HEK293 (cell line): ENCODE measurements at regions not wholly inside any gene's neighbourhood (a gene's known extent, or its start where the extent isn't known, plus 50 kb on each side); places are given as distances from the start of the nearest gene placed in this dataset.

ENCODE experiments used
- CTCF ChIA-PET: fragments of 350-600 bp; formaldehyde crosslinking; extraction: SDS; loops from one replicate; lab custom pipeline; 2021; ENCODE audit warnings: antibody characterized with exemption; lab: Yijun Ruan, JAX
- POLR2A ChIA-PET: fragments of 300-600 bp; formaldehyde crosslinking; extraction: SDS; loops from one replicate; lab custom pipeline; 2020; ENCODE audit warnings: antibody characterized with exemption, inconsistent platforms; lab: Yijun Ruan, JAX
- H3K27ac ChIP-seq: fragments of 200-500 bp; sonication (Bioruptor generic); 2 replicates; pipeline ENCODE4 v1.5.1; 2014; ENCODE audit warnings: low read depth, low read length, control low read depth, inconsistent platforms; ENCODE audit errors: extremely low read depth
- H3K36me3 ChIP-seq, 2 experiments: fragments of 200-500 bp in 1 of 2; sonication (Bioruptor generic) in 1 of 2; 1 replicate in 1 of 2; 2 replicates in 1 of 2; pipeline ENCODE4 v1.5.1; 2014 to 2017; ENCODE audit warnings: inconsistent platforms in 2 of 2, low read length in 2 of 2; ENCODE audit not compliant: control insufficient read depth in 2 of 2, insufficient read depth in 1 of 2
- H3K4me1 ChIP-seq: fragments of 200-500 bp; sonication (Bioruptor generic); 2 replicates; pipeline ENCODE4 v1.5.1; 2014; ENCODE audit warnings: mild to moderate bottlenecking, low read length, inconsistent platforms; ENCODE audit not compliant: control insufficient read depth, insufficient read depth
- H3K4me3 ChIP-seq: 2 replicates; pipeline ENCODE4 v1.5.1; 2011; ENCODE audit warnings: low read depth, mild to moderate bottlenecking, control low read depth, low read length, moderate library complexity
- H3K9me3 ChIP-seq: fragments of 200-500 bp; sonication (Bioruptor generic); 2 replicates; pipeline ENCODE4 v1.5.1; 2014; ENCODE audit warnings: low read depth, low read length, inconsistent platforms; ENCODE audit not compliant: control insufficient read depth, insufficient read depth
- GLI2 ChIP-seq: fragments of 450-650 bp; formaldehyde crosslinking; IDR thresholded peaks from 2 replicates; pipeline ENCODE4; 2017; ENCODE audit warnings: missing biosample characterization, missing genetic modification characterization, low read depth, borderline replicate concordance
- KLF1 ChIP-seq: fragments of 450-650 bp; formaldehyde crosslinking; IDR thresholded peaks from 2 replicates; pipeline ENCODE4 v1.5.1; 2016; ENCODE audit warnings: missing biosample characterization, missing genetic modification characterization
- KLF10 ChIP-seq: fragments of 450-650 bp; IDR thresholded peaks from 2 replicates; pipeline ENCODE4 v1.5.1; 2018; ENCODE audit warnings: missing biosample characterization, mild to moderate bottlenecking, missing genetic modification characterization
- OSR2 ChIP-seq: fragments of 450-650 bp; formaldehyde crosslinking; IDR thresholded peaks from 2 replicates; pipeline ENCODE4 v1.5.1; 2016; ENCODE audit warnings: missing biosample characterization, missing genetic modification characterization
- ZBTB48 ChIP-seq: fragments of 450-650 bp; formaldehyde crosslinking; IDR thresholded peaks from 2 replicates; pipeline ENCODE4 v1.5.1; 2016; ENCODE audit warnings: missing biosample characterization, missing genetic modification characterization
- ZFHX2 ChIP-seq: fragments of 450-650 bp; formaldehyde crosslinking; conservative IDR thresholded peaks from 2 replicates; pipeline ENCODE4 v1.5.1; 2016; ENCODE audit warnings: missing biosample characterization, missing genetic modification characterization
- ZNF112 ChIP-seq: fragments of 450-650 bp; formaldehyde crosslinking; IDR thresholded peaks from 2 replicates; pipeline ENCODE4 v1.5.0; 2017; ENCODE audit warnings: missing biosample characterization, missing genetic modification characterization
- ZNF114 ChIP-seq: fragments of 450-650 bp; formaldehyde crosslinking; IDR thresholded peaks from 2 replicates; pipeline ENCODE4 v1.5.0; 2017; ENCODE audit warnings: missing biosample characterization, missing genetic modification characterization
- ZNF16 ChIP-seq: fragments of 450-650 bp; formaldehyde crosslinking; IDR thresholded peaks from 2 replicates; pipeline ENCODE4 v1.5.1; 2016; ENCODE audit warnings: low read depth, missing biosample characterization, missing genetic modification characterization
- ZNF24 ChIP-seq: fragments of 450-650 bp; formaldehyde crosslinking; IDR thresholded peaks from 2 replicates; pipeline ENCODE4 v1.5.1; 2016; ENCODE audit warnings: missing biosample characterization, missing genetic modification characterization
- ZNF544 ChIP-seq: fragments of 450-650 bp; formaldehyde crosslinking; IDR thresholded peaks from 2 replicates; pipeline ENCODE4 v1.5.0; 2017; ENCODE audit warnings: missing biosample characterization, missing genetic modification characterization
- ZNF555 ChIP-seq: fragments of 450-650 bp; formaldehyde crosslinking; conservative IDR thresholded peaks from 2 replicates; pipeline ENCODE4 v1.5.1; 2017; ENCODE audit warnings: missing biosample characterization, mild to moderate bottlenecking, missing genetic modification characterization, inconsistent platforms
- ZNF571 ChIP-seq: fragments of 450-650 bp; formaldehyde crosslinking; IDR thresholded peaks from 2 replicates; pipeline ENCODE4 v1.5.0; 2017; ENCODE audit warnings: missing biosample characterization, missing genetic modification characterization
- ZNF623 ChIP-seq: fragments of 450-650 bp; formaldehyde crosslinking; IDR thresholded peaks from 2 replicates; pipeline ENCODE4 v1.5.1; 2016; ENCODE audit warnings: missing biosample characterization, missing genetic modification characterization
- ZNF768 ChIP-seq: fragments of 450-650 bp; formaldehyde crosslinking; IDR thresholded peaks from 2 replicates; pipeline ENCODE4 v1.5.1; 2018; ENCODE audit warnings: missing biosample characterization, mild to moderate bottlenecking, missing genetic modification characterization
- ZNF792 ChIP-seq: fragments of 450-650 bp; formaldehyde crosslinking; IDR thresholded peaks from 2 replicates; pipeline ENCODE4 v1.5.1; 2016; ENCODE audit warnings: missing biosample characterization, missing genetic modification characterization
- TF ChIP-seq, protein P1 (sequence below): fragments of 450-650 bp; formaldehyde crosslinking; optimal IDR thresholded peaks from 2 replicates; pipeline ENCODE3; 2016; ENCODE audit warnings: missing biosample characterization, mild to moderate bottlenecking, missing genetic modification characterization
- TF ChIP-seq, protein P2 (sequence below): fragments of 450-650 bp; formaldehyde crosslinking; IDR thresholded peaks from 2 replicates; pipeline ENCODE4 v1.5.1; 2016; ENCODE audit warnings: missing biosample characterization, missing genetic modification characterization
- TF ChIP-seq, protein P3 (sequence below): fragments of 450-650 bp; formaldehyde crosslinking; IDR thresholded peaks from 2 replicates; pipeline ENCODE4 v1.5.1; 2016; ENCODE audit warnings: missing biosample characterization, missing genetic modification characterization
- TF ChIP-seq, protein P4 (sequence below): fragments of 450-650 bp; formaldehyde crosslinking; IDR thresholded peaks from 2 replicates; pipeline ENCODE4 v1.5.1; 2017; ENCODE audit warnings: missing biosample characterization, missing genetic modification characterization
- TF ChIP-seq, protein P5 (sequence below): fragments of 450-650 bp; formaldehyde crosslinking; IDR thresholded peaks from 2 replicates; pipeline ENCODE4 v1.5.1; 2016; ENCODE audit warnings: missing biosample characterization, missing genetic modification characterization

GRCh38 chr6:156154896-156155295, 622.3 kb upstream of the ARID1B start:
- POLR2A ChIA-PET, result no interaction called here
- CTCF ChIA-PET, result no interaction called here
- no peaks in the 10 kb centered on the region for H3K9me3 ChIP-seq
- H3K4me1 ChIP-seq, result no peaks in the 10 kb centered on the region
- H3K27ac ChIP-seq, result no peak overlapping the region
- no peak for TF ChIP-seq OSR2 (tag by site-specific recombination)
- TF ChIP-seq, protein P1, sequence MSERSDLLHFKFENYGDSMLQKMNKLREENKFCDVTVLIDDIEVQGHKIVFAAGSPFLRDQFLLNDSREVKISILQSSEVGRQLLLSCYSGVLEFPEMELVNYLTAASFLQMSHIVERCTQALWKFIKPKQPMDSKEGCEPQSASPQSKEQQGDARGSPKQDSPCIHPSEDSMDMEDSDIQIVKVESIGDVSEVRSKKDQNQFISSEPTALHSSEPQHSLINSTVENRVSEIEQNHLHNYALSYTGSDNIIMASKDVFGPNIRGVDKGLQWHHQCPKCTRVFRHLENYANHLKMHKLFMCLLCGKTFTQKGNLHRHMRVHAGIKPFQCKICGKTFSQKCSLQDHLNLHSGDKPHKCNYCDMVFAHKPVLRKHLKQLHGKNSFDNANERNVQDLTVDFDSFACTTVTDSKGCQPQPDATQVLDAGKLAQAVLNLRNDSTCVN (tag by site-specific recombination), result no peak
- no peak for TF ChIP-seq KLF10 (tag by site-specific recombination)
- TF ChIP-seq ZNF24 (tag by site-specific recombination), result no peak
- TF ChIP-seq ZNF16, result no peak
- no peak for TF ChIP-seq ZNF112 (tag by site-specific recombination)
- TF ChIP-seq, protein P2, sequence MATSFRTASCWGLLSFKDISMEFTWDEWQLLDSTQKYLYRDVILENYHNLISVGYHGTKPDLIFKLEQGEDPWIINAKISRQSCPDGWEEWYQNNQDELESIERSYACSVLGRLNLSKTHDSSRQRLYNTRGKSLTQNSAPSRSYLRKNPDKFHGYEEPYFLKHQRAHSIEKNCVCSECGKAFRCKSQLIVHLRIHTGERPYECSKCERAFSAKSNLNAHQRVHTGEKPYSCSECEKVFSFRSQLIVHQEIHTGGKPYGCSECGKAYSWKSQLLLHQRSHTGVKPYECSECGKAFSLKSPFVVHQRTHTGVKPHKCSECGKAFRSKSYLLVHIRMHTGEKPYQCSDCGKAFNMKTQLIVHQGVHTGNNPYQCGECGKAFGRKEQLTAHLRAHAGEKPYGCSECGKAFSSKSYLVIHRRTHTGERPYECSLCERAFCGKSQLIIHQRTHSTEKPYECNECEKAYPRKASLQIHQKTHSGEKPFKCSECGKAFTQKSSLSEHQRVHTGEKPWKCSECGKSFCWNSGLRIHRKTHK (tag by site-specific recombination), result no peak
- TF ChIP-seq ZNF544, result no peak
- TF ChIP-seq ZFHX2 (tag by site-specific recombination), result no peak
- TF ChIP-seq, protein P3, sequence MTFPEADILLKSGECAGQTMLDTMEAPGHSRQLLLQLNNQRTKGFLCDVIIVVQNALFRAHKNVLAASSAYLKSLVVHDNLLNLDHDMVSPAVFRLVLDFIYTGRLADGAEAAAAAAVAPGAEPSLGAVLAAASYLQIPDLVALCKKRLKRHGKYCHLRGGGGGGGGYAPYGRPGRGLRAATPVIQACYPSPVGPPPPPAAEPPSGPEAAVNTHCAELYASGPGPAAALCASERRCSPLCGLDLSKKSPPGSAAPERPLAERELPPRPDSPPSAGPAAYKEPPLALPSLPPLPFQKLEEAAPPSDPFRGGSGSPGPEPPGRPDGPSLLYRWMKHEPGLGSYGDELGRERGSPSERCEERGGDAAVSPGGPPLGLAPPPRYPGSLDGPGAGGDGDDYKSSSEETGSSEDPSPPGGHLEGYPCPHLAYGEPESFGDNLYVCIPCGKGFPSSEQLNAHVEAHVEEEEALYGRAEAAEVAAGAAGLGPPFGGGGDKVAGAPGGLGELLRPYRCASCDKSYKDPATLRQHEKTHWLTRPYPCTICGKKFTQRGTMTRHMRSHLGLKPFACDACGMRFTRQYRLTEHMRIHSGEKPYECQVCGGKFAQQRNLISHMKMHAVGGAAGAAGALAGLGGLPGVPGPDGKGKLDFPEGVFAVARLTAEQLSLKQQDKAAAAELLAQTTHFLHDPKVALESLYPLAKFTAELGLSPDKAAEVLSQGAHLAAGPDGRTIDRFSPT (tag by site-specific recombination), result no peak
- TF ChIP-seq ZNF571 (tag by site-specific recombination), result no peak
- no peak for TF ChIP-seq ZNF114 (tag by site-specific recombination)
- no peak for TF ChIP-seq ZNF792 (tag by site-specific recombination)
- TF ChIP-seq ZBTB48 (tag by site-specific recombination), result no peak
- TF ChIP-seq ZNF623 (tag by site-specific recombination), result no peak
- TF ChIP-seq GLI2 (tag by site-specific recombination), result no peak
- TF ChIP-seq, protein P4, sequence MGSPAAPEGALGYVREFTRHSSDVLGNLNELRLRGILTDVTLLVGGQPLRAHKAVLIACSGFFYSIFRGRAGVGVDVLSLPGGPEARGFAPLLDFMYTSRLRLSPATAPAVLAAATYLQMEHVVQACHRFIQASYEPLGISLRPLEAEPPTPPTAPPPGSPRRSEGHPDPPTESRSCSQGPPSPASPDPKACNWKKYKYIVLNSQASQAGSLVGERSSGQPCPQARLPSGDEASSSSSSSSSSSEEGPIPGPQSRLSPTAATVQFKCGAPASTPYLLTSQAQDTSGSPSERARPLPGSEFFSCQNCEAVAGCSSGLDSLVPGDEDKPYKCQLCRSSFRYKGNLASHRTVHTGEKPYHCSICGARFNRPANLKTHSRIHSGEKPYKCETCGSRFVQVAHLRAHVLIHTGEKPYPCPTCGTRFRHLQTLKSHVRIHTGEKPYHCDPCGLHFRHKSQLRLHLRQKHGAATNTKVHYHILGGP, result no peak
- no peak for TF ChIP-seq ZNF768
- TF ChIP-seq ZNF555, result no peak
- no peaks in the 10 kb centered on the region for H3K36me3 ChIP-seq
- no peak overlapping the region for H3K4me3 ChIP-seq

DNA sequence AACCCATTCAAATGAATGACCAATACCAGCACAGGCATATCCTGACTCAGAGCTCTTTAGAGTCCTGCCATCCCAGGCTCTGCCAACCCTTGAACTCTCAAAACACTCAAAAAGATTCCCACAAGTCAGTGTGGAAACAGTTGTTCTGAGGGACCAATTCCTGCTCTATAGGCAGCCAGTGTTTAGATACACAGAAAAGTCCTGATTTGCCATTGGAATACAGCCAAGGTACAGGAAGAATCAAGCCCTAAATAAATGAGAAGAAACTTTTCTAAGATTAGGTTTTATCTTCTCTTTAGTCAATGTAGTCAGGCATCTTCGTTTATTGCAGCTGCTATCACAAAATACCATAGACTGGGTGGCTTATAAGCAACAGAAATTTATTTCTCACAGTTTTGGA, 626.8 kb upstream of the ARID1B start:
- no peaks in the 10 kb centered on the region for H3K4me1 ChIP-seq
- no peak overlapping the region for H3K27ac ChIP-seq
- POLR2A ChIA-PET, result no interaction called here
- H3K9me3 ChIP-seq, result no peaks in the 10 kb centered on the region
- H3K4me3 ChIP-seq, result no peak overlapping the region
- H3K36me3 ChIP-seq, result no peaks in the 10 kb centered on the region
- TF ChIP-seq KLF1, result no peak
- TF ChIP-seq, protein P5, sequence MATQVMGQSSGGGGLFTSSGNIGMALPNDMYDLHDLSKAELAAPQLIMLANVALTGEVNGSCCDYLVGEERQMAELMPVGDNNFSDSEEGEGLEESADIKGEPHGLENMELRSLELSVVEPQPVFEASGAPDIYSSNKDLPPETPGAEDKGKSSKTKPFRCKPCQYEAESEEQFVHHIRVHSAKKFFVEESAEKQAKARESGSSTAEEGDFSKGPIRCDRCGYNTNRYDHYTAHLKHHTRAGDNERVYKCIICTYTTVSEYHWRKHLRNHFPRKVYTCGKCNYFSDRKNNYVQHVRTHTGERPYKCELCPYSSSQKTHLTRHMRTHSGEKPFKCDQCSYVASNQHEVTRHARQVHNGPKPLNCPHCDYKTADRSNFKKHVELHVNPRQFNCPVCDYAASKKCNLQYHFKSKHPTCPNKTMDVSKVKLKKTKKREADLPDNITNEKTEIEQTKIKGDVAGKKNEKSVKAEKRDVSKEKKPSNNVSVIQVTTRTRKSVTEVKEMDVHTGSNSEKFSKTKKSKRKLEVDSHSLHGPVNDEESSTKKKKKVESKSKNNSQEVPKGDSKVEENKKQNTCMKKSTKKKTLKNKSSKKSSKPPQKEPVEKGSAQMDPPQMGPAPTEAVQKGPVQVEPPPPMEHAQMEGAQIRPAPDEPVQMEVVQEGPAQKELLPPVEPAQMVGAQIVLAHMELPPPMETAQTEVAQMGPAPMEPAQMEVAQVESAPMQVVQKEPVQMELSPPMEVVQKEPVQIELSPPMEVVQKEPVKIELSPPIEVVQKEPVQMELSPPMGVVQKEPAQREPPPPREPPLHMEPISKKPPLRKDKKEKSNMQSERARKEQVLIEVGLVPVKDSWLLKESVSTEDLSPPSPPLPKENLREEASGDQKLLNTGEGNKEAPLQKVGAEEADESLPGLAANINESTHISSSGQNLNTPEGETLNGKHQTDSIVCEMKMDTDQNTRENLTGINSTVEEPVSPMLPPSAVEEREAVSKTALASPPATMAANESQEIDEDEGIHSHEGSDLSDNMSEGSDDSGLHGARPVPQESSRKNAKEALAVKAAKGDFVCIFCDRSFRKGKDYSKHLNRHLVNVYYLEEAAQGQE (tag by site-specific recombination), result no peak
- CTCF ChIA-PET, result no interaction called here
